ENCODE measurements at regions not wholly inside any gene's neighbourhood (a gene's known extent, or its start where the extent isn't known, plus 50 kb on each side); places are given as distances from the start of the nearest gene placed in this dataset.

DNA sequence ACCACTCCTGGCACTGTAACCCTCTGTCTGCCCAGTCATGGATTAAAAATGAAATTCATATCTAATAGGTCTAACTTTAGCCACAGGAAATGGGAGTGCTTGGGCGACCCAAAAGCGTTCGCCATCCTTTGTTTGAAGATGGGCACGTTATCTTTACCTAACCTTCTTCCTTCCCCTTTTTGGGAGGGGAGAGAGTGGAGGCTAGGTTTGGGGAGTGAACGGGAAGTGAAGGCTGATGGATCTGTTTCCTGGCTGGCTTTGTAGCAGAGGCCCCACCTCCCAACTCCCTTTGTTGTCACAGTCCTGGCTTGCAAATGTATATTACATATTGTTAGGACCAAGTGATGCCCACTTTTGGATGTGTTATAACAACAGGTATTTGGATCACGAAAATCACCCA is 98.1 kb upstream of the ARHGEF3 start:
- TF ChIP-seq POLR2A (IDR thresholded peaks at IDR 0.05; ENCODE audit: low read depth, low read length) (no peak), MXI1 (IDR thresholded peaks at IDR 0.05; ENCODE audit: borderline replicate concordance, low read depth, low read length) (no peak), RAD21 (IDR thresholded peaks at IDR 0.05; ENCODE audit: low read length) (no peak), CHD1 (IDR thresholded peaks at IDR 0.05; ENCODE audit: low read depth, low read length) (no peak), CEBPB (IDR thresholded peaks at IDR 0.05; ENCODE audit: low read depth, low read length) (no peak), FOS (IDR thresholded peaks at IDR 0.05; ENCODE audit: low read depth, low read length) (no peak), MAFK (IDR thresholded peaks at IDR 0.05; ENCODE audit: low read depth, low read length) (no peak), RFX5 (IDR thresholded peaks at IDR 0.05; ENCODE audit: low read depth, low read length) (no peak), SMC3 (IDR thresholded peaks at IDR 0.05; ENCODE audit: low read depth, low read length) (no peak), BHLHE40 (IDR thresholded peaks at IDR 0.05; ENCODE audit: low read depth, low read length) (no peak), NFE2L2 (IDR thresholded peaks at IDR 0.05; ENCODE audit: low read depth, low read length) (no peak)
- TF ChIP-seq, protein P1, sequence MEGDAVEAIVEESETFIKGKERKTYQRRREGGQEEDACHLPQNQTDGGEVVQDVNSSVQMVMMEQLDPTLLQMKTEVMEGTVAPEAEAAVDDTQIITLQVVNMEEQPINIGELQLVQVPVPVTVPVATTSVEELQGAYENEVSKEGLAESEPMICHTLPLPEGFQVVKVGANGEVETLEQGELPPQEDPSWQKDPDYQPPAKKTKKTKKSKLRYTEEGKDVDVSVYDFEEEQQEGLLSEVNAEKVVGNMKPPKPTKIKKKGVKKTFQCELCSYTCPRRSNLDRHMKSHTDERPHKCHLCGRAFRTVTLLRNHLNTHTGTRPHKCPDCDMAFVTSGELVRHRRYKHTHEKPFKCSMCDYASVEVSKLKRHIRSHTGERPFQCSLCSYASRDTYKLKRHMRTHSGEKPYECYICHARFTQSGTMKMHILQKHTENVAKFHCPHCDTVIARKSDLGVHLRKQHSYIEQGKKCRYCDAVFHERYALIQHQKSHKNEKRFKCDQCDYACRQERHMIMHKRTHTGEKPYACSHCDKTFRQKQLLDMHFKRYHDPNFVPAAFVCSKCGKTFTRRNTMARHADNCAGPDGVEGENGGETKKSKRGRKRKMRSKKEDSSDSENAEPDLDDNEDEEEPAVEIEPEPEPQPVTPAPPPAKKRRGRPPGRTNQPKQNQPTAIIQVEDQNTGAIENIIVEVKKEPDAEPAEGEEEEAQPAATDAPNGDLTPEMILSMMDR (conservative IDR thresholded peaks at IDR 0.05; ENCODE audit: low read depth, low read length): no peak
- TF ChIP-seq, protein P2, sequence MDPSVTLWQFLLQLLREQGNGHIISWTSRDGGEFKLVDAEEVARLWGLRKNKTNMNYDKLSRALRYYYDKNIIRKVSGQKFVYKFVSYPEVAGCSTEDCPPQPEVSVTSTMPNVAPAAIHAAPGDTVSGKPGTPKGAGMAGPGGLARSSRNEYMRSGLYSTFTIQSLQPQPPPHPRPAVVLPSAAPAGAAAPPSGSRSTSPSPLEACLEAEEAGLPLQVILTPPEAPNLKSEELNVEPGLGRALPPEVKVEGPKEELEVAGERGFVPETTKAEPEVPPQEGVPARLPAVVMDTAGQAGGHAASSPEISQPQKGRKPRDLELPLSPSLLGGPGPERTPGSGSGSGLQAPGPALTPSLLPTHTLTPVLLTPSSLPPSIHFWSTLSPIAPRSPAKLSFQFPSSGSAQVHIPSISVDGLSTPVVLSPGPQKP (IDR thresholded peaks at IDR 0.05; ENCODE audit: borderline replicate concordance, low read depth, low read length): no peak
- TF ChIP-seq, protein P3, sequence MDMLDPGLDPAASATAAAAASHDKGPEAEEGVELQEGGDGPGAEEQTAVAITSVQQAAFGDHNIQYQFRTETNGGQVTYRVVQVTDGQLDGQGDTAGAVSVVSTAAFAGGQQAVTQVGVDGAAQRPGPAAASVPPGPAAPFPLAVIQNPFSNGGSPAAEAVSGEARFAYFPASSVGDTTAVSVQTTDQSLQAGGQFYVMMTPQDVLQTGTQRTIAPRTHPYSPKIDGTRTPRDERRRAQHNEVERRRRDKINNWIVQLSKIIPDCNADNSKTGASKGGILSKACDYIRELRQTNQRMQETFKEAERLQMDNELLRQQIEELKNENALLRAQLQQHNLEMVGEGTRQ (IDR thresholded peaks at IDR 0.05; ENCODE audit: low read depth, low read length): no peak
